GM19328 (cell line): ENCODE measurements at regions not wholly inside any gene's neighbourhood (a gene's known extent, or its start where the extent isn't known, plus 50 kb on each side); places are given as distances from the start of the nearest gene placed in this dataset.
"Not testable (repeated sequence)": the region's sequence is repeated elsewhere in the genome, so short reads cannot be mapped to it uniquely, and the experiment has no call there.

ENCODE experiments used
- ATAC-seq: cut with Tn5 transposase; IDR thresholded peaks from one replicate; pipeline ENCODE4 v1.9.1; 2021; ENCODE audit warnings: mild to moderate bottlenecking, moderate library complexity; ENCODE audit not compliant: unreplicated experiment

DNA sequence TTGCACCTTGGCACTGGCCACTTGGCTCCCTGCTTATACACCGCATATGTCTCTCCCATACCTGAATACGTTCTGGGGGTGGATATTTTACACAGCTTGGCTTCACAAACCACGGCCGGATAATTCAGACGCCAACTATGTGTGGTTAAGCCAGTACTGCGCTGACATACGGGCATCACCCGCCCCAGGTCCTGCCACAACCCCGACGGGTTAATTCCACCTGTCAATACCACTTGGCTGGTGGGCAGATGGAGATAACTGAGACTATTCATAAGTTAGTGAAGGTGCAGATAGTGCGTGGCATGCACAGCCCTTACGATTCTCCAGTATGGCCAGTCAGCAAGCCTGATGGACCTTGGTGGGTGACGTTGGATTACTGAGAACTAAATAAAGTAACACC is 696.3 kb upstream of the AGA start:
- ATAC-seq = no peak

- no peak for ATAC-seq
Observed at GRCh38 chr4:178140326-178140915, 698.2 kb upstream of the AGA start.

GRCh38 chr4:178142724-178143123 is 700.5 kb upstream of the AGA start:
- no peak for ATAC-seq

- no peak for ATAC-seq
Observed at GRCh38 chr4:178148106-178148505, 705.9 kb upstream of the AGA start.

DNA sequence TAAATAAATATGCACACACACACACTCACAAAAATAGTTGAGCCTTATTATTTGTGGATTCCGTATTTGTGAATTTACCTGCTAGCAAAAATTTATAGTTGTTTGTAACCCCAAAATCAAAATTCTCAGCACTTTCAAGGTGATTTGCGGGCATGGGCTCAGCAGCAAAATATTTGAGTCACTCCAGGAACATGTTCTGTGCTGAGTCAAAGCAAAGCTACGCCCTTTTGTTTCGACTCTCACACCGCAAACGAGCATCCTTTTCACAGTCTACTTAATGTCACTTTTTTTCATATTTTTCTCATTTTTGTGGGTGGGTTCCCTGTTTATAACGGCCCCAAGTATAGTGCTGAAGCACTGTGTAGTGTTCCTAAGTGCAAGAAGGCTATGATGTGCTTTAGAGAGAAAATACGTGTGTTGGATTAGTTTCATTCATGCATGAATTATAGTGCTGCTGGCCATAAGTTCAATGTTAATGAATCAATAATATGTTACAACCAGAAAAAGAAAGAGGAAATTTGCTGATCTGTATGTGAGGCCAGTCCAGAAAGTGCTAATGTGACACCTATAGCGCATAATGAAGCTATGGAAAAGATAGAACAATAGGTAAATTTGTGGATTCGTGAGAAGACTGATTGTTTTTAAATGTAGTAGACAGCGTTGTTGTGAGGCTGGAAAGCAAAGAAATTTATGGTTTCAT is 723.2 kb upstream of the AGA start:
- ATAC-seq = no peak

DNA sequence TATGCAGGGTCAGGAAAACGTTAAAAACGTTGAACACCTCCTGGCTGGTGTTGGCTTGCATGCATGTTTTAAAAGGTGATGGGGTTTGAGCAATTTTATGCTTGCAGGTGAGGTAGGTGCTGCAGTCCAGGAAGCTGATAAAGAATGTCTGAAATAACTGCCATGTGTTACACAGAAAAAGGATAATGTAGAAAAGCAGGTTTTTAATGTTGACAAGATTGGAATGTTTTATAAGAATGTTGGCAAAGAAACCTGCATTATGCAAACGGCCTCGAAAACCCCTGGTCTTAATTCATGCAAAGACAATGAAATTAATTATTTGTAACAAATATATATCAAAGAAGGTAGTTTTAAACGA is 723.7 kb upstream of the AGA start:
- ATAC-seq = no peak

DNA sequence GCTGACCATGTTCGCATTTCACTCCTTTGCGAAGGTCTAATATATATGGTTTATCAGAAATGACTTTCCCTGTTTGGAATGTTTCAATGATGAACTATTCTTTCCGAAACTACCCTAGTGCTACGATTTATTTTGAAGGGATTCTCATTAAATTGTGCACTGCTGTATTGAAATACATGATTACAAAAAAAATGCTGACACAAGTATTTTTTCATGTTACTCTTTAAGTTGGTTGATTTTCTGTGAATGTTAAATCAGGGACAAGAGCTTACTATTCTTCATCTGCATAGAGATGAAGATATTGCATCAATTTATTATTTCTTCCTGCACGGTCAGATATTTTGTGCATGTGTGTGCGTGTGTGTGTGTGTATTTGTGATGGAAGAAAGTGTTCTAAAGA is 731.5 kb upstream of the AGA start:
- ATAC-seq = no peak

- no peak for ATAC-seq
Observed at GRCh38 chr4:178174756-178175155, 732.5 kb upstream of the AGA start.

GRCh38 chr4:178185517-178185916 is 743.3 kb upstream of the AGA start:
- no peak for ATAC-seq

- ATAC-seq = no peak
Observed at GRCh38 chr4:178192611-178193010, 750.4 kb upstream of the AGA start.

- ATAC-seq = no peak
Observed at GRCh38 chr4:178196751-178197374, 754.6 kb upstream of the AGA start.

DNA sequence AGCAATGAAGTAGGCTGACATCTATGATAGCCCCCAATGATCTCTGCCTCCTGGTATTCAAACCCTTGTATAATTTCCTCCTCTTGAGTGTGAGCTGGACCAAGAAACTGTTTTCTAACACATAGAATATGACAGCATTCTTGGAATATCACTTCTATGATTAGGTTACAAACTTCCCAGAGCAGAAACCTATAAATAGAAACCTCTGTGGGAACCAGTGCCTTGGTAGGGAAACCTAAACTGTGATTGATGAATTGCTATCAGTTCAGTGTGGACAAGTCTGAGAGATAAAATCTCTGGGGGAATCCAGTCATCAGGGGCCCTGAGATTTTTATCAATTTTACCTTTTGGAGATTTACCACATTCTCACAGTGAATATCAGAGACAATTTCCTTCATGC is 756.5 kb upstream of the AGA start:
- ATAC-seq = no peak

DNA sequence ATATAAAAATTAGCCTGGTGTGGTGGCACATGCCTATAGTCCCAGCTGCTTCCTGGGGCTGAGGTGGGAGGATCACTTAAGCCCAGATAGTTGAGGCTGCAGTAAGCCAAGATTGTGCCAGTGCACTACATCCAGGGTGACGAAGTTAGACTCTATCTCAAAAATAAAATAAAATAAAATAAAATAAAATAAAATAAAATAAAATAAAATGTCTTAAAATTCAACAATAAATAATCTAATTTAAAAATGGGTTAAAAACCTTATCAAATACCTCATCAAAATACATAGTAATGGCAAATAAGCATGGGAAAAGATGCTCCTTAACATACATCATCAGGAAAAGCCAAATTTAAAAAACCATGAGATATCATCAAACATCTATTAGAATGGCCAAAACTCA is 760.2 kb upstream of the AGA start:
- no peak for ATAC-seq

GRCh38 chr4:178205826-178206225 is 763.6 kb upstream of the AGA start:
- ATAC-seq = no peak

DNA sequence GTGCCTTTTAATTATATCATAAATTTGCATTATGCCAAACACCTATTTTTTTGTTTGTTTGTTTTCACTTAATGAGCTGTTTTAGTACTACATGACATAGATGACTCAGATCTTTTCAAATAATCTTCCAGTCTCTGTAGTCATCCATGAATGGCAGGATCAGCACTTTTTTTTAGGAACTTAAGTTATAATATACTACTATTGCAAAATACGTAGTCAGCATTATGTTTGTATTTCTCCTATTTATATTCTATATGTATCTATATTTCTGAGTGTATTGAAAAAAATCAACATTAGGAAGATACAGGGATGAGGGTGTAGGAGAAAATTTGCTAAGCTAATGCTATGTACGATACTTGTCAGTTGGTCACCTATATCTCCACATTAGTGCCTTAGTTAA is 773.1 kb upstream of the AGA start:
- no peak for ATAC-seq

- no peak for ATAC-seq
Observed at GRCh38 chr4:178215763-178216162, 773.5 kb upstream of the AGA start.

DNA sequence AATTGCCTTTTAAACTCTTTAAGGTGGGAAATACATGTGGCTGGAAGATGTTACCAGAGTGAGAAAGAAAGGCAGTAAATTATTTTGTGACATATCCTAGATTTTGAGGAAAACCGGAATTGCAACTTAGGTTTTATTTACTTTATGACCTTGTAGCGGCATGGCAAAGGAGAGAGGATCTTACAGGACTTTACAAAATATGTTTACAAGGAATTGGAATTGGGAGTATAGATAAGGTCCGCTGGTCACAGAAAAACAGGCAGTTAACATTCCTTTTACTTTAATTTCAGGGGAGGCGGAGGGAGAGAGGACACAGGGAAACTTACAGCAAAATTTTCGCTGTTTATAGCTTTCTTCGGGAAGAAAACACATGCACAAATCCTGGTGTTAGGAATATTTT is 784.2 kb upstream of the AGA start:
- ATAC-seq = not testable (repeated sequence)

DNA sequence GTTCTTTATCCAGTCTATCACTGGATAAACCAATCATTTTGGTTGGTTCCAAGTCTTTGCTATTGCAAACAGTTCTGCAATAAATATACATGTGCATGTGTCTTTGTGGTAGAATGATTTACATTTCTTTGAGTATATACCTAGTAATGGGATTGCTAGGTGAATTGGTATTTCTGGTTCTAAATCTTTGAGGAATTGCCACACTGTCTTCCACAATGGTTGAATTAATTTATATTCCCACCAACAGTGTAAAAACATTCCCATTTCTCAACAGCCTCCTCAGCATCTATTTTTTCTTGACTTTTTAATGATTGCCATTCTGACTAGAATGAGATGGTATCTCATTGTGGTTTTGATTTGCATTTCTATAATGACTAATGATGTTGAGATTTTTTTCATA is 791.7 kb upstream of the AGA start:
- no peak for ATAC-seq

DNA sequence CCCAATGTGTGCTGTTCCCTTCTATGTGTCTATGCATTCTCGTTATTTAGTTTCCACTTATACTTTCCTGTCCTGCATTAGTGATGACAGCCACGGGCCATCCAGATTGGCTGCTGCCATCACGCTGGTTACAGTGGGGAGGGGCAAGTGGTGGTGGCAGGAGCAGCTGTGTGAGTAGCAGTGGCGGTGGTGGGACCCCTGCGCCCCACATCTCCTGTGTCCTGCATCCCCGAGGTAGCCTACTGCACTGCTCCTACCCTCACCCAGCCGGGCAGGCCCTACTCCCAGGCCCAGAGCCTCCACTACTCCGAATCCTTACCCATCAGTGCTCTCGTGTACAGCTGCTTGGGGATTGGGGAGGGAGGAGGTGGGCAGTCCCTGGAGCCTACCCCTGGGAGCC is 798.7 kb upstream of the AGA start:
- no peak for ATAC-seq

GRCh38 chr4:178241601-178242118 is 799.4 kb upstream of the AGA start:
- ATAC-seq = no peak

- no peak for ATAC-seq
Observed at GRCh38 chr4:178242655-178243054, 800.4 kb upstream of the AGA start.

DNA sequence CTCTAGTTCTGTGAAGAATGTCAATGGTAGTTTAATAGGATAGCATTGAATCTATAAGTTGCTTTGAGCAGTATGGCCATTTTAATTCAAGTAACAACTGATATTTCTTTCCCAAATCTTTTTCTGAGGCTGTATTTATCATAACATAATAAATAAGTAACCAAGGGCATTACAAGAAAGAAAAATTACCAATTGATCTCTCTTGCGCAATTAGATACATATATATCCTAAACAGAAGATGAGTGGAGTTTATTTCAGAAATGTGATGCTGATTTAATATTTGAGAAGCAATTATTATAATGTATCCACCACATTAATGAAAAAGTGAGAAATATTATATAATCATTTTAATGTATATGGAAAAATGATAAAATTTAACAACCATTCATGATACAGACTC is 802.5 kb upstream of the AGA start:
- ATAC-seq = no peak
